Central memory CD8-positive, alpha-beta T cell (primary cell): ENCODE measurements at regions not wholly inside any gene's neighbourhood (a gene's known extent, or its start where the extent isn't known, plus 50 kb on each side); places are given as distances from the start of the nearest gene placed in this dataset.

Experiments
- ATAC-seq: fragments of 150-1000 bp; cut with Tn5 transposase; replicated peaks from 2 replicates; pipeline ENCODE4 v1.10.0; 2022; ENCODE audit warnings: mild to moderate bottlenecking, moderate FRiP score, moderate number of reproducible peaks; ENCODE audit not compliant: poor library complexity, severe bottlenecking; ENCODE audit errors: extremely low read depth
- DNase-seq, 2 donors: peaks; one replicate each; pipeline ENCODE4 v3.0.0; 2021; ENCODE audit warnings: low spot score in 2 of 2
- H3K27ac Mint-ChIP-seq: one replicate; pipeline ENCODE4 v1.8.0; 2022; ENCODE audit warnings: low read depth, mild to moderate bottlenecking, moderate library complexity, mixed read lengths
- H3K27me3 Mint-ChIP-seq: one replicate; pipeline ENCODE4 v1.8.0; 2022; ENCODE audit warnings: mixed read lengths
- H3K36me3 Mint-ChIP-seq: one replicate; pipeline ENCODE4 v1.8.0; 2022; ENCODE audit warnings: mild to moderate bottlenecking, moderate library complexity, mixed read lengths; ENCODE audit not compliant: insufficient read depth
- H3K4me1 Mint-ChIP-seq: one replicate; pipeline ENCODE4 v1.8.0; 2022; ENCODE audit warnings: mixed read lengths
- H3K4me3 Mint-ChIP-seq: one replicate; pipeline ENCODE4 v1.8.0; 2022; ENCODE audit warnings: mild to moderate bottlenecking, moderate library complexity, mixed read lengths
- H3K9me3 Mint-ChIP-seq: one replicate; pipeline ENCODE4 v1.8.0; 2022; ENCODE audit warnings: mixed read lengths

GRCh38 chr18:28804512-28805202, 627.7 kb upstream of the CDH2 start:
- Mint-ChIP-seq H3K27ac (no peak overlapping the region), H3K36me3 (no peaks in the 10 kb centered on the region), H3K9me3 (peaks cover 20% of the 10 kb centered on the region), H3K4me1 (peaks cover 5% of the 10 kb centered on the region), H3K27me3 (no peaks in the 10 kb centered on the region), H3K4me3 (no peak overlapping the region)
- ATAC-seq (no peak), DNase-seq (no peak)

- H3K4me3 Mint-ChIP-seq = no peak overlapping the region
- H3K36me3 Mint-ChIP-seq = no peaks in the 10 kb centered on the region
- no peaks in the 10 kb centered on the region for H3K27me3 Mint-ChIP-seq
- ATAC-seq (no peak), DNase-seq (no peak)
- no peak overlapping the region for H3K27ac Mint-ChIP-seq
- H3K9me3 Mint-ChIP-seq = peaks cover 18% of the 10 kb centered on the region
- peaks cover 5% of the 10 kb centered on the region for H3K4me1 Mint-ChIP-seq
These were observed 625.6 kb upstream of the CDH2 start for GRCh38 chr18:28802546-28802945.

GRCh38 chr18:28801876-28802275, 624.9 kb upstream of the CDH2 start:
- no peaks in the 10 kb centered on the region for H3K27me3 Mint-ChIP-seq

GRCh38 chr18:28794459-28795245, 617.7 kb upstream of the CDH2 start:
- ATAC-seq (no peak), DNase-seq (no peak)
- no peak overlapping the region for H3K4me3 Mint-ChIP-seq
- H3K36me3 Mint-ChIP-seq = no peaks in the 10 kb centered on the region
- no peak overlapping the region for H3K27ac Mint-ChIP-seq
- peaks cover 14% of the 10 kb centered on the region for H3K9me3 Mint-ChIP-seq
- H3K4me1 Mint-ChIP-seq = peaks cover 5% of the 10 kb centered on the region
- no peaks in the 10 kb centered on the region for H3K27me3 Mint-ChIP-seq

More at GRCh38 chr18:28801876-28802275, 624.9 kb upstream of the CDH2 start:
- H3K4me1 Mint-ChIP-seq = peaks cover 5% of the 10 kb centered on the region
- no peaks in the 10 kb centered on the region for H3K36me3 Mint-ChIP-seq
- DNase-seq (no peak), ATAC-seq (no peak)
- H3K4me3 Mint-ChIP-seq = no peak overlapping the region
- H3K27ac Mint-ChIP-seq = no peak overlapping the region
- H3K9me3 Mint-ChIP-seq = peaks cover 18% of the 10 kb centered on the region

GRCh38 chr18:28793901-28794300, 617.0 kb upstream of the CDH2 start:
- Mint-ChIP-seq H3K9me3 (peaks cover 13% of the 10 kb centered on the region), H3K27me3 (no peaks in the 10 kb centered on the region), H3K27ac (no peak overlapping the region), H3K4me1 (peaks cover 5% of the 10 kb centered on the region), H3K36me3 (no peaks in the 10 kb centered on the region), H3K4me3 (no peak overlapping the region)
- ATAC-seq = no peak
- DNase-seq = no peak

- H3K4me1 Mint-ChIP-seq = peaks cover 5% of the 10 kb centered on the region
- no peak for DNase-seq
- no peak overlapping the region for H3K27ac Mint-ChIP-seq
- H3K4me3 Mint-ChIP-seq = peak overlapping the region; percentile 42
- no peaks in the 10 kb centered on the region for H3K36me3 Mint-ChIP-seq
- peaks cover 8% of the 10 kb centered on the region for H3K9me3 Mint-ChIP-seq
- no peaks in the 10 kb centered on the region for H3K27me3 Mint-ChIP-seq
- ATAC-seq = no peak
These were observed 615.6 kb upstream of the CDH2 start for GRCh38 chr18:28792404-28793086.

GRCh38 chr18:28791101-28791500, 614.2 kb upstream of the CDH2 start:
- DNase-seq (no peak), ATAC-seq (no peak)
- no peaks in the 10 kb centered on the region for H3K36me3 Mint-ChIP-seq
- H3K27me3 Mint-ChIP-seq = no peaks in the 10 kb centered on the region
- peaks cover 8% of the 10 kb centered on the region for H3K9me3 Mint-ChIP-seq
- peaks cover 5% of the 10 kb centered on the region for H3K4me1 Mint-ChIP-seq
- no peak overlapping the region for H3K4me3 Mint-ChIP-seq
- H3K27ac Mint-ChIP-seq = no peak overlapping the region

GRCh38 chr18:28789502-28789901, 612.6 kb upstream of the CDH2 start:
- H3K9me3 Mint-ChIP-seq = peaks cover 10% of the 10 kb centered on the region
- ATAC-seq (no peak), DNase-seq (no peak)
- no peak overlapping the region for H3K4me3 Mint-ChIP-seq
- H3K27ac Mint-ChIP-seq = no peak overlapping the region
- no peaks in the 10 kb centered on the region for H3K27me3 Mint-ChIP-seq
- no peaks in the 10 kb centered on the region for H3K36me3 Mint-ChIP-seq
- H3K4me1 Mint-ChIP-seq = peaks cover 5% of the 10 kb centered on the region

- H3K9me3 Mint-ChIP-seq = peaks cover 11% of the 10 kb centered on the region
- no peaks in the 10 kb centered on the region for H3K36me3 Mint-ChIP-seq
- no peak for ATAC-seq
These were observed 610.0 kb upstream of the CDH2 start for GRCh38 chr18:28786926-28787325.

GRCh38 chr18:28781616-28782362, 604.9 kb upstream of the CDH2 start:
- Mint-ChIP-seq H3K27ac (peak overlapping the region; percentile 51), H3K9me3 (peaks cover 16% of the 10 kb centered on the region), H3K27me3 (no peaks in the 10 kb centered on the region), H3K36me3 (no peaks in the 10 kb centered on the region), H3K4me3 (peak overlapping the region; percentile 56), H3K4me1 (peaks cover 6% of the 10 kb centered on the region)
- no peak for DNase-seq
- no peak for ATAC-seq

More at GRCh38 chr18:28786926-28787325, 610.0 kb upstream of the CDH2 start:
- H3K27ac Mint-ChIP-seq = no peak overlapping the region
- DNase-seq = no peak
- H3K4me3 Mint-ChIP-seq = no peak overlapping the region
- H3K4me1 Mint-ChIP-seq = peaks cover under 1% of the 10 kb centered on the region
- H3K27me3 Mint-ChIP-seq = no peaks in the 10 kb centered on the region

- no peaks in the 10 kb centered on the region for H3K27me3 Mint-ChIP-seq
- no peaks in the 10 kb centered on the region for H3K36me3 Mint-ChIP-seq
- peaks cover 6% of the 10 kb centered on the region for H3K4me1 Mint-ChIP-seq
- H3K9me3 Mint-ChIP-seq = peaks cover 11% of the 10 kb centered on the region
- H3K4me3 Mint-ChIP-seq = no peak overlapping the region
- ATAC-seq (no peak), DNase-seq (no peak)
- no peak overlapping the region for H3K27ac Mint-ChIP-seq
These were observed 601.8 kb upstream of the CDH2 start for GRCh38 chr18:28778706-28779105.

GRCh38 chr18:28777756-28778155, 600.8 kb upstream of the CDH2 start:
- H3K27me3 Mint-ChIP-seq = no peaks in the 10 kb centered on the region
- no peak overlapping the region for H3K27ac Mint-ChIP-seq
- H3K9me3 Mint-ChIP-seq = peaks cover 9% of the 10 kb centered on the region
- ATAC-seq = no peak
- H3K36me3 Mint-ChIP-seq = no peaks in the 10 kb centered on the region
- no peak for DNase-seq
- no peak overlapping the region for H3K4me3 Mint-ChIP-seq
- H3K4me1 Mint-ChIP-seq = peaks cover 6% of the 10 kb centered on the region
